ENCODE measurements at regions not wholly inside any gene's neighbourhood (a gene's known extent, or its start where the extent isn't known, plus 50 kb on each side); places are given as distances from the start of the nearest gene placed in this dataset.

DNA sequence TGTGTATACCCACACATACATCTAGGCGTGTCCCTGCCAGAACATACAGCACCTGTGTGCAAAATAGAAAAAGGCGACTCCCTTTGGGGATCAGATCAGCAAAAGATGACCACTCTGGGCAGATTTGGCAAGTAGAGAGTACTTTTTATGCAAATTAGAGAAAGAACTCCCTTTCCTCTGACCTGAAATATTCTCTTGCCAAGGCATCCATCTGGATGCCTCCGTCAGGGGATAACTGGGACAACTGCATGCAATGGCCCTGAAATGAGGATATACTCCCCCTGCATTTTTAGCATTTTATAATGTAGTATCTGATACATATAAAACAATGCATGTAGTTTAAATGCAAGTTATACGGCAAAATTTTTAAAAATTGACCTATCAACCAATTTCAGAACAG lies 247.7 kb downstream of the ICOS start:
- DNase-seq: no peak

DNA sequence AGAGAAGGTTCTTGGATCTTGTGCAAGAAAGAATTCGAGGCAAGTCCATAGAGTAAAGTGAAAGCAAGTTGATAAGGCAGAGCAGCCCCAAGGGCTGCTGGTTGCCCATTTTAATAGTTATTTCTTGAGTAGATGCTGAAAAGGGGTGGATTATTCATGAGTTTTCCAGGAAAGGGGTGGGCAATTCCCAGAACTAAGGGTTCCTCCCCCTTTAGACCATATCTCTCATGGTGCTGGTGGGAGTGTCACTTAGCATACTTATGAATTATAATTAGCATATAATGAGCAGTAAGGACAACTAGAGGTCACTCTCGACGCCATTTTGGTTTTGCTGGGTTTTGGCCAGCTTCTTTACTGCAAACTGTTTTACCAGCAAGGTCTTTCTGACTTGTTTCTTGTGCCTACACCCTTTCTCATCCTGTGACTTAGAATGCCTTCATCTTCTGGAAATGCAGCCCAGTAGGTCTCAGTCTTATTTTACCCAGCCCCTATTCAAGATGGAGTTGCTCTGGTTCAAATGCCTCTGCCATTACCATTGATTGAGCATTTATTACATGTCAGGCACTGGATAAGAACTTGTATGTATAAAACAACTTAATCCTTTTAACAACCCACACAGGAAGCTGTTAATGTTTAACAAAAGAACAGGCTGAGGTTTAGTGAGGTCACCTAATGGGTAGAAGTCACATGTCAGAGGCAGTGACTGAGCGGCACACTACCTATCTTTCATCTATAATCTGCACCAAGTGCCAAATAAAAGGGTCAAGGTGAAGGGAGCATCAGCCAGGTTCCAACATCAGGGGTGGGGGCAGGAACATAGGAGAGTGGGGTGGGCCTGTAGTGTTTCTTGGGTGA lies 250.9 kb downstream of the ICOS start:
- DNase-seq: no peak

DNA sequence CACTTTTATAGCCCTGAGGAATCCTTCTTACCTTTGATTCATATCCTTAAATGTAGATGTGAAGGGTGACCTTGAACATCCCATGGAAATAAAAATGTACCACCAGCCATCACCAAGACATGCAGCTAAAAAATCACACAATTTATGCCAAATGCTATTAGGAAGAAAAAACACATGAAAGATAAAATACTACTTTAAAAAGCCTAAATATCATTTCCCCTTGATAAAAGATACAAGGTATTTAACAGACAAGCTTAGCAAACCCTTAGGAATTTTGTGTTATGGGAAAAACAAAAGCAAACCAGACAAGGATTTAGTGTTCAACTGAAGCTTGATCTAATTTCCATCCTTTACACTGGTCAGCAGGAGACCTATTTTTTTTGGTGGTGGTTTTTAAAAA lies 255.0 kb downstream of the ICOS start:
- DNase-seq: no peak

DNA sequence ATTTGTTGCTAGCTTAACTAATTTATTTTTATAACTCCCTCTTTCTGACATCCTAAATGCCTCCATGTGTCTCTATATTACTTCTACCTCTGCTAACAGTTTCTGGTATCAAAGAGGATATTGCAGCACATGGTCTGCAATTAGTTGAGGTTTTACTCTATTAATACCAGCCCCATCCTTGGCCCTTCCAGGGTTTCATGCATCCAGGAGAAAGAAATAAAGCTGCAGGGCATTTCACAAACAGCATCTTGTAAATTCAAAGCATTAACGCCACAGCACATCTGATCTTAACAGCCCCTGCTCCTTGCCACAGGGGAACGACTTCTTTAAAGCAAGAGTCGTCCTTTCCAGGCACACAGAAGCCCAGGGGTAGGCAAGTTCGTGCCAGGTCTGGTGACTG lies 258.9 kb downstream of the ICOS start:
- no peak for DNase-seq

DNA sequence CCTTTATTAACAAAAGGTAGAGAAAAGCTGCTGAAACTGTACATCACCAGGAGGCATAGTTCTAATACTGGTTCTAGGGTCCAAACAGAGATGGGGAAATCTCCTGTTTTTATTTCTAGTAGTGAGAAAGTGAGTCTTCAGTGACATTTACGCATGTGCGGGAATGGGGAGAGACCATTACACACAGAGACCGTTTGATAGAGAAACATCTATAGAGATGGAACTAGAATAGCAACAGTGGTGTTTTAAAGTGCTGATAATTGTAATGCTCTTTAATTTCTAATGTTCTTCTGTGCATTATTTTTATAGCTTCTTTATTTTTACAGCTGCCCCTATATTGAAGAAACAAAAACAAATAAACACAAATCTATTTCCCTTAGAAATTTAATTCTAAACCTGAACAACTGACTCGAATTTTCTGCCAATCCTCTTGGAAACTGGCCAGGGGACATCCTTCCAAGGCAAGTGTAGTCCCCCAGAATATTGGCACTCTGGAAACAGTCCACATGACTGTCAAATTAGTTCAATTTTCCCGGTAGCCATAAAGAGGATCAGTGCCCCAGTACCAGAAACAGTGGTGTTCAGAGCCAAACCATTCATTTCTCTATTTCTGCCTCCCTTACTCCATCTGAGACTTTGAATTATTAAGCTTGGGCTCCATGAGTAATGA lies 260.9 kb downstream of the ICOS start:
- DNase-seq: no peak

DNA sequence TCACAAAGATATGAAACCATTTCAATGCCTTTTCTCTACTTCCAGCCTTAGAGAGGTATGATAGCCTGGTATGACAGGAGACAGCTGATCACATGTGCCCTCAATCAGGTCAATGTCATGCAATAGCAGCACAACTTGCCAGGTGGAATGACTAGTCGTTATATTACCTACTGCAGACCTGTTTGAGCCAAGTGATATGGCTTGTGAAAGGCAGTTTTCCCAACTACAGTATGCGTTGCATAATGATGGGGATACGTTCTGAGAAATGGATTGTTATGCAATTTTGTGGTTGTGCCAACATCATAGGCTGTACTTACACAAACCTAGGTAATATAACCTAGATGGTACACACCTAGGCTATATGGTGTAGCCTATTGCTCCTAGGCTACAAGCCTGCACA lies 262.8 kb downstream of the ICOS start:
- no peak for DNase-seq

DNA sequence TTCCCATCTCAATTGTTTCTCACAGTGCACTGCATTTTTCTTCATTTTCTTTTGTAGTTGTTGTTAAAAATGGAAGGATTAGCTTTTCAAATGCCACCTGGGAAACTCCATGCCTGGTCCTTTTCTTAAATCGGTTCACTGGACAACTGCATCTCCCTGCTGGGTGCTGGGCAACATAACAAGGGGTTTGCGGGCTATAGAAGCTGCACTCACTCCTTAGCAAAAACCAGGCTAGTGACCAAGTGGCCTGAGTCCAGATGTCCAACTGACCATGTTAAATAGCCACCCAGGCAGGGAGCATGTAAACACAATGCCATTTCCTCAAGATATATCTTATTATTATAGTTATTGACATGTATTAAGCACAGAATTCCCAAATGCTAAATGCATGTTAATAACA lies 264.9 kb downstream of the ICOS start:
- no peak for DNase-seq

DNA sequence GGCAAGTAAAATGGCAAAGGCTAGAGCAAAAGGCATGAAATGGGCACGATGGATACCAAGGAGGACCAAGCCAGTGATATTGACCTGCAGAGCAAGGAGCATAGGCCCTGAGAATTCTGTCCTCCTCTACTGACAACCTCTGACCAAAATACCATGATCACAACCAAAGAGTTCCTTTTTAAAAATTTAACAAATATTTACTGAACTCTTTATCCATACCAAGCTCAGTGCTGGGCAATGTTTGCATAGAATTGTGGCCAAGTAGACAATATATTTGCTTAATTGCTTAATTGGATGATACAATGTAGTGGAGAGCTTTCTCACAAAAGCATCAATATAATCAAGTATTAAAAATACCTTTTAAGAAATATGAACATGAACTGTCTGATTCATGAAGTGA lies 265.7 kb downstream of the ICOS start:
- no peak for DNase-seq

DNA sequence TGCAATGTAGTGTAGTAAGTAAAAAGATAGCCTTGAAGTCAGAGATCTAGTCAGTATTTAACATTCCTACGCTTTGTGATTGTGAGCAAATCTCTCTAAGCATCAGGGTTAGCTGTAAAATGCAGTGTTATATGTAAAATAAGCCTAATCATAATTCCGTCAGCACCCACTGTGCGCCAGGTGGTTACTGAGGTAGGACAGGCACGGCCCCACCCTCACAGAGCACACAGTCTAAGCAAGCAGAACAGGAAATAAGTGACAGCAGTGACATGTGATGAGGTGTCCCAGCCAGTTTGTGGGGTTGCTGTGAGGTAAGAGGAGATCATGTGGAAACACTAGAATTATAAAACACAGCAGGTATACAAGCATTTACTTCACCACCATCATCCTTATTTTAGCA lies 267.1 kb downstream of the ICOS start:
- DNase-seq: no peak

DNA sequence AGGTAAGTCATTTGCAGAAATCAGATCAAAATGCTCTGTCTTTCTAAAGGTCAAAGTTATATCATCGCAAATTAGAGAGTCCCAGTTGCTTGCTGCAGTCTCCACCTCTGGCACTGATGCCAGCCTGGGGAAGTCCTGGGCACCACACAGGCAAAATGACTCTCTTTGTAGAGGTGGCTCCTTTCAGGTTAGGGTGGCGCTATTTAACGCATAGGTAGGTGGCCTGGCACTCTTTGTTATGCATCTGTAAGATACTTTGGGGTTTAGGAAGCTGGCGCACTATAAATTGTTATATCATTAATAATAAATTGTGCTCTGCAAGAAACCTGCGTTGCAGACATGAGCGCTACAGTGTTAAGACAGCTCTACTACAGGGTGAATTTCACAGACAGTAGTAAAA lies 268.5 kb downstream of the ICOS start:
- no peak for DNase-seq

DNA sequence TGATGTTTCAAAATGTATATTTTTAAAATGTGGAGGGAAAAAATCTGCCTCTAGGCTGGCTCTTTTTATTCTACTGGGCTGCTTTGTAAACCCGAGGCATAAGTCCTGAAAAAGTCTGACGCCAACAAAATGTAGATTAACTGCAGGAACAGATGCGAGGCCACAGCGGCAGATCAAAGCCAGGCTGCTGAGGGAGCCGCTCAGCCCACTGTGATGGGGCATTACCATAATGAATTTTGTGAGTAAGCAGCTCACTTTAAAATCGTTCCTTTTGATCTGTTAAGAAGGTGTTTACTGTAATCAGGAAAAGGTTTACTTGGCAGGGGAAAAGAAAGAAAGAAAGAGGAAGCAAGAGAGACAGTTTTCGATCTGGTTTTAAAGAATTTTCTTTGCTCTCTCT lies 269.0 kb downstream of the ICOS start:
- DNase-seq: no peak

DNA sequence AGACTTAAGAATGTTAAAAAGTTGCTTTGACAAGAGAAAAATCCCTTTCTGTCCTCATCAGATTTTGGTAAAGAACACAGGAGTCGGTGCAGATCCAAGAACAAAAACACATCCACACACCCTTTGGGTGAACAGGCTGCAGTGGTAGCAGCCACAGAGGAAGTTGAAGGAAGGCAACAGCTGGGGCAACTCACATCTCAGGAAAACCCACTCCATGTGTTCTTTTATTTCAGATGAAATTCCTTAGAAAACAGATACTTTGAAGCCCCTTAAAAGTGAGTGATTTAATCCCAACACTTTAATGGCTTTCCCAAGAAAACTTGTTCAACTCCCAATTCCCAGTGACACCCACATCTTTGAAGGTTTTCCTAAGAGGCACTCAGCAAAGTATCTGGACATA lies 271.3 kb downstream of the ICOS start:
- DNase-seq: no peak

DNA sequence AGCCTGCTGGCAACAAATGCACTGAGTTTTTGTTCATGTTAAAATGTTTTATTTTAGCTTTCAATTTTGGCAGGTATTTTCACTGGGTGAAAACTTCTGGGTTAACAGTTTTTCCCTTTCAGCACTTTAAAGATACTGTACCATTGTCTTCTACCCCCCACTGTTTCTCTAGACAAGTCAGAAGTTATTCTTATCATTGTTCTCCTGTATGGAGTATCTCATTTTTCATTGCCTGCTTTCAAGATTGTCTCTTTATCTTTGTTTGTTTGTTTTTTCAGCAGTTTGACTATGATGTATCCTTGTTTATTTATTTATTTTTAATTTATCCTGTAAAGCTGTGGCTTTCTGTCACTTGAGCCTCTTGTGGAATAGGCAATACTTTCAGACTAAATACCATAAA lies 277.0 kb downstream of the ICOS start:
- DNase-seq: no peak

DNA sequence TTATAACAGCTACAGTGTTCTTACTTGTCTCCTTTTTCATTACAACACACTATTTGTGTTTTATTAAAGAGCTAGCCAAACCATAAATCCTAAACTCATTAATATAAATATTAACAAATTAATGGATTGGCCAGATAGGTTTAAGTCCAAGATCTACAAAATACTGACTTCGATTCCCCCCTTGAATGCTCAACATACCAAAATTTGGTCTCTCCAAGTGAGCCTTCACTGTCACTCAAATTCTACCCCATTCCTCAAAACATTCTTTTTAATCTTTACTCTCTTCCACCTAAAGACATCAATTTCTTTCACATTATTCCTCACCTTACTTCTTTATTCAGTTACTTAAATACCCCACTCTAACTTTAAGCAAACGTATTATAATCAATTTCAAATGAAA lies 281.5 kb downstream of the ICOS start:
- DNase-seq: no peak

DNA sequence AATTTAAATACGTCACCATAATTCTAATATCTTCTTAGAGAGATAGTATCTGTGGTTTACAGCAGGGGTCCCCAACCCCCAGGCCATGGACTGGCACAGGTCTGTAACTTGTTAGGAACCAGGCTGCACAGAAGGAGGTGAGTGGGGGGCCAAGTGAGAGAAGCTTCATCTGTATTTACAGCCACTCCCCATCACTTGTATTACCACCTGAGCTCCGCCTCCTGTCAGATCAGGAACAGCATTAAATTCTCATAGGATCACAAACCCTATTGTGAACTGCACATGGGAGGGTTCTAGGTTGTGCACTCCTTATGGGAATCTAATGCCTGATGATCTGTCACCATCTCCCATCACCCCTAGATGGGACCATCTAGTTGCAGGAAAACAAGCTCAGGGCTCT lies 282.6 kb downstream of the ICOS start:
- DNase-seq: no peak

DNA sequence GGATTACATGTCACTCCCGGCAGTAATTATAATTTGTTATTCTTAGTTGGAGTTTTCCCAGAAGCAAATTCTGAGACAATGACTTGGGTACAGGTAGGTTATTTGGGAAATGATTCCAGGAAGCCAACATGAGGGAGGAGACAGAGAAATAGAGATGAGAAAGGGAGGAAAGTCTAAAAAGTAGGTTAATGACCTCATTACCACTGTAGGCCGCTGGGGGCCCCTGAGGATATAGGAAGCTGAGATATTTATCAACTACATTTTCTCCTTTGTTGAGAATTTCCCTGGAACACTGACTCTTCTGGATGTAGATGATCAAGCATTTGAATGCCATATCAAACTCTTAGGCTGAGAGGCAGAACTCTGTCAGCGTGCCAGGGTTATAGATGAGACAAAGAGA lies 284.3 kb downstream of the ICOS start:
- no peak for DNase-seq

DNA sequence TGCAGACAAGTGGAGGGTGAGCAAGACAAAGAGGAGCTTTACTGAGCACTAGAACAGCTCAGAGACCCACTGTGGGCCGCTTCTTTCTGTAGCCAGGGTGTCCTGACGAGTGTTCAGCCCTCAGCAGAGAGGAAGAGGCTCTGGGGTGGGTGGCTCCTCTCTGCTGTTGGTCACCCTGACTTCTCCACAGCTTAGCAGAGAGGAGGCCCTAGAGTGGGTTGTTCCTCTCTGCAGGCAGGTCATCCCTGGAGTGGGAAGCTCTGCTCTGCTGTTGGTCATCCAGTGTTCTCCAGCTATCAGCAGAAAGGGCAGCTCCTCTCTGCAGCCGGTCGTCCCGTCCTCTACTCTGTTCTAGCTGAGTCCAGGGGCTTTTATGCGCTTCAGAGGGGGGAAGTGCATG lies 286.5 kb downstream of the ICOS start:
- DNase-seq: no peak

DNA sequence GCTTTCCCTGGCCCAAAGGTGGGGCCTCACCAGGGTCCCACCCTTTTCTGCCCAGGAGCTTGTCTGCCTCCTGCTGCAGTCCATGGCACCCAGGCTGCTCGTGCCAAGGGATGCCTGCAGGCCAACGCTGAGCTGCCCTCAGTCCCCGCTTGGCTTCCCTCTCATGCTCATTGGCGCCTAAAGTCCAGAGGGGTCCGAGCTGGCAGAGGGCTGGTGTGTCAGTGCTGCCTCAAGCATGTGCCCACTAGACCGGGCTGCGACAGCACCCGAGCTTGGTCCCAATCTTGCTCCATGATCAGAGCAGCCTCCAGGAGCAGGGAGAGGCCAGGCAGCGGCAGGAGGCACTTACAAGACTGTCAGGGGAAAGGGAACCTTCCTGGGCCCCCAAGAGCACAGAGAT lies 287.0 kb downstream of the ICOS start:
- no peak for DNase-seq

DNA sequence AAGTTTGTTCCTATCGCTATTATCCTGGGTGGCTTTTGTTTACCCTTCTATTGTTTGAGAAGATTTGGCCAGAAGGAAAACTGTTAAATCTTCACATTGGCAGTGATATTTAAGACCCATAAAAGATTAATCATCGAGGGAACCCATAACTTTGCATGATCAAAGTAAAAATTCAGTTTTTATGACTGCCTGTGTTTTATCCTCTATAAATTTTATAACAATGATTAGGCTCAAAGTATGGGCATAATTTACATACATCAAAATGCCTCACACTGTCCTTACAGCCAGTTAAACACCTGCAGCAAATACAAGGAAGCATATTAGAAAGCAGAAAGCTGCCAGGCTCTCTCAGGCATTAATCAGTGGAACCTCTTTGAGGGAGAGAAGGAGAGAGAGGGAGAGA lies 289.1 kb downstream of the ICOS start:
- DNase-seq: no peak

DNA sequence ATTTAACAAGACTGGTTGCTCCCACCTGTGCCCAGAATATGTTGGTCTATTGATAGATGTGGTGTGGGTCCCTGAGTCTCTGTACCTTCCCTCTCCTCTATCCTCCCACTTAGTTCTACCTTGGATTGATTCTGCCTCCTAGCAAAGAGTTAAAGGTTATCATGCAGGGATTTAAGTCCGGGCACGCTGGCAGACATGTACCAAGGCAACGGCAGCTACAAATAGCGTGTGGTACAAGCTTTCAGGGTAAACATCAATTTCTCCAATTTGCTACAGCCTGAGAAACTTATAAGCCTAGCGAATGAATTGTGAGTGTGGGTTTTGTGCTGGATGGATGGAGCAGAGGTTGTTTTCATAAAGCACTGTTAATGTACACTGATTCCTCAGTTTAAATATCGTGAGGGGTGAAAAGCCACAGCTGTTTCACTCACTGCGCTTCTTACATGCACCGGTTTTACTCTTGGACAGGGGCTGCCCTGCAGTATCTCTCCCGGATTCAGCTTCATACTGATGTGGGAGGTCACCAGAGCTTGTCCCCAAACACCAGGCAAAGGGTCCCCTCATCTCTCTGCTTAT lies 289.8 kb downstream of the ICOS start:
- no peak for DNase-seq

DNA sequence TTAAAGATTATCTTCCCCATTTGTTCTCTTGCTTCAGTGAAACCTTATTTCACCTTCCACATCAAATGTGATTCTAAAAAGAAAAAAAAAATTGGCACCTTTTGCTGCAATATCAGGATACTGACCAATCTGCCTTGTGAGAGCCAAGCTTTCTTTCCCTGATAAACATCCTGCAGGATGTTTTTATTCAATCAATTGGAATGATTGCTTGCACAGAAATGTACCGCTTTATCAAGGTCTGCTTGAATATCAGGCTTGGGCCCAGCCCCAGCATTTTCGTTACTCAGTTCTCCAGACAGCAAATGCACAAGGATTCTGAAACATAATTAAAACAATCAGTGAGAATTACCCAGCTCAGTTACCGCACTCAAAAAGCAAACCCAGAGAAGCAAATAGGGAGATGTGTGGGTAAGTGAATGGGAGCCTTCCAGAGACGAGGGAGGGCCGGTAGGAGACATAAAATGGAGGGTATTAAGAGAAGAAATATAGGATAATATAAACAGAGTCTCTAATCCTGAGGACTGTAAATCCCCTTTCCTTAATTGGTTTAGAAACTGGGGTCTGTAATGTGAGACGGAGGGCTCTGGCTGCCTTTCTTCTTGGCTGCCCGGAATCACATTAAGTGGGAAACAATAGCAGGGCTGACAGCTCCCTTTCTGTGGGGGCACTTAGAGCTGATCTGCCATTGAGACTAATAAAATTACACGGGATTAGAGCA lies 291.8 kb downstream of the ICOS start:
- no peak for DNase-seq

DNA sequence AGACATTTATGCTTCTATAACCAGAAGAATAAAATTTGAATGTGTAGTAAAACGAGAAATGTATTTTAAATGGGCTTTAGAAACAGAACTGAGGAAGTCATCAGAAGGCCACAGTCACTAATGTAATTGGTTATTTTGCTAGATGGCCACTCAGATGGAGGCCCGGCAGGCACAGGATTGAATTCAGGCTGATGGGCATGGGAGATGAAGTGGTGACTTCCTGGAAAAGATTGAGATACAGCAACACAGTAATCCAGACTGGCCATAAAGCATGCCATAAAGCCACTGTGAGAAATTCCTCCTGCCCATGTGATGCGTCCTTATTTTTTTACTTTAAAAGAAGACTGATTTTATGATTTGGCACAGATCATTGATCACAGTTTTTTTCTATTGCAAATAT lies 297.7 kb downstream of the ICOS start:
- no peak for DNase-seq

DNA sequence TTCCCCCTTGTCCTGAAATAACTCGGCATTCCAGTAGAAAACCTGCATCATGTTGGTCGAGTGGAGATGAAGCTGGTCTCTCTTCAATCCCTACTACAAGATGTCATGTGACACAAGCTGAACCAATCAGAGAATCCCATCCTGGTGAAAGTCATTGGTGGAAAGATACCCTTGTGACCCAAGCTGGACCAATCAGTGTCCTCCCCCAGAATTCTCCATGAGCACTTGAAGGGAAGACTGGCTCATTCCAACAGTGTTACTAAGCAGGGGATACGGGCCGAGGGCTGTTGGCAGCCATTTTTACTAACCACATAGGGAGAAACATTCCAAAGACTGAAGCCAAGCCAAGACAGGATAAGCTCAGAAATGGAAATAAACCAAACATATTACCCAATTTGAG lies 298.3 kb downstream of the ICOS start:
- peak; percentile 31 for DNase-seq

DNA sequence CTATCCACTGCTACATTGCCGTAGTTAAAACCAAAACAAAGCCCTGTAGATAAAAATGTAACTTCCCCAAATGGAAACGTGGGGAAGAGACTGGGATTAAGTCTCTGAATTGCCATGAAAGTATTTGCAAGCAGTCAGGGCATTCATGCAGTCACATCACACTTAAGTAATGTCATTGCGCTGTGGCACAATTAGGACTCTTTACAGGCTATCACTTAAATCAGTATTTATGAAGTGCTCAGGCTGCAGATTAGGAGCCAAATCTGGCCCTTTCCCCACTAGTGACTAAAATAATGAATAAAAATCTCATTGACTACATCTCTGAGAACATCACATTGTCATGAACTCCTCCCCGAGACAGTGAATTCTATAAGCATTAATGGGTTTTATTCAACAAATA lies 300.9 kb downstream of the ICOS start:
- no peak for DNase-seq
